ENCODE measurements at regions not wholly inside any gene's neighbourhood (a gene's known extent, or its start where the extent isn't known, plus 50 kb on each side); places are given as distances from the start of the nearest gene placed in this dataset.

DNA sequence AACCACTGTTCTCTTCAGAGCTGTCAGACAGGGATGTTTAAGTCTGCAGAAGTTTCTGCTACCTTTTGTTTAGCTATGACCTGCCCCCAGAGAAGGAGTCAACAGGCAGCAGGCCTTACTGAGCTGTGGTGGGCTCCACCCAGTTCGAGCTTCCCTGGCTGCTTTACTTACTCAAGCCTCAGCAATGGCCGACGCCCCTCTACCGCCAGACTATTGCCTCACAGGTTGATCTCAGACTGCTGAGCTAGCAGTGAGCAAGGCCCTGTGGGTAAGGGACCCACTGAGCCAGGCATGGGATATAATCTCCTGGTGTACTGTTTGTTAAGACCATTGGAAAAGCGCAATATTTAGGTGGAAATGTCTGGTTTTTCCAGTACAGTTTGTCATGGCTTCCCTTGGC lies 229.6 kb downstream of the TMEM167A start:
- DNase-seq, result no peak

DNA sequence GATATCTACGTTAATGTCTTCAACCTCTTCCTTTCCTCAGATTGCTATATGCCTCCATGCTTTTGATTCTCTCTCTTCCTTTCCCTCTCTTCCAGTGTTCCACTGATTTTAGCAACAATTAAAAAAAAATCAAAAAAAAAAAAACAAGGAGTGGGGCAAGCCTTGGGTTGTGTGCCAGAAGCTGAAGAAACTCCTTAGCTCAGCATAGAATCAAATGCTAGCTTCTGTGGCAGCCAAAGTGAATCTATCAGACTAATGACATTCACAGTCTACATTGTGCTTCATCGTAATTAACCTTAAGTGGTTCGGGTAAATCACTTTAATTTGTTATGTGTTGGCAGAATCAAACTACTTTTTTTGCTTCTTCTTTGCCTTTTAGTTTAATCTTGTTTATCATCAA lies 237.3 kb downstream of the TMEM167A start:
- DNase-seq, result no peak

DNA sequence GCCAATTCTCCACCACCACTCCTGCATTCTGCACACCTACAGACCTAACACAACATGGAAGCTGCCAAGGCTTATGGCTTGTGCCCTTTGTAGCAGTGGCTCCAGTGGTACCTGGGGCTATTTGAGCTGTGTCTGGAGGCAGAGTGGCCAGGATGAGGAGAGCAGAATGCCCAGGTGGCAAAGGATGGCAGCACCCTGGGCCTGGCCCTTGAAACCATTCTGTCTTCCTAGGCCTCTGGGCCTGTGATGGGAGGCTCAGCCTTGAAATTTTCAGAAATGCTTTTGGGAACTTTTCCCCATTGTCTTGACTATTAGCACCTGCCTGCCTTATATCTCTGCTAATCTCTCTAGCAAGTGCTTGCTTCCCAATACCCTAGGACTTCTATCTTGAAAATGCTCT lies 241.7 kb downstream of the TMEM167A start:
- DNase-seq, result no peak

DNA sequence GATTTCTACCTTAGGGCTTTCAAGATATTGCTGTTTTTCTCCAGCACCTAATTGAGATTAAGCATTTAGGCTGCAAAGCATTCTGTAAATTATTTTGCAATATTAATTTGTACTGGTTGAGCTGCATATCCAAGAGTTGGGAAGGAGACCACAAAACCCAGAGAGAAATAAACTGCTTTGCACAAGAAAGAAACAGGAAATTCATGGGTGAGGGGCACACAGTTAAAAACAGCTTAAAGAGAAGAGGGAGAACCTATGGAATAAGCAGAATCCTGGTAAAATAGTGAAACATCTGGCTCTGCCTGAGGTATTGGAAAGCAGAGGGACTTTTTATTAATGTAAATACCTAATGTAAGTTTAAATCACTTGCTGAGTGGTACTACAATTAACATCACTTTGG lies 243.0 kb downstream of the TMEM167A start:
- no peak for DNase-seq

- no peak for DNase-seq
These were observed 243.9 kb downstream of the TMEM167A start for GRCh38 chr5:82833277-82833676.

DNA sequence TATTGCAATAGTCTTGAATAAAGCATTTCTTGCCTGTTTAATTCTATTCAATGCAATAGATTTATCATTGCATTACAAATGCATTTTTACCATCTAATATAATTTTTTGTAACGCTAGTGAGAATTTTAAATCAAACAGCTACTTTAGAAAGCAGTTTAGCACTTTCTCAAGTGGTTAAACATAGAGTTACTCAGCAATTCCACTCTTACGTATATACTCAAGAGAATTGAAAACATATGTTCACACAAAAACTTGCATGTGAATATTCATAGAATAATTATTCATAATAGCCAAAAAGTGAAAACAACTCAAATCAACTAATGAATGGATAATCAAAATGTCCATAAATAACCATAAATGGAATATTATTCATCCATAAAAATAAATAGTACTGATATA lies 244.7 kb downstream of the TMEM167A start:
- DNase-seq, result no peak

DNA sequence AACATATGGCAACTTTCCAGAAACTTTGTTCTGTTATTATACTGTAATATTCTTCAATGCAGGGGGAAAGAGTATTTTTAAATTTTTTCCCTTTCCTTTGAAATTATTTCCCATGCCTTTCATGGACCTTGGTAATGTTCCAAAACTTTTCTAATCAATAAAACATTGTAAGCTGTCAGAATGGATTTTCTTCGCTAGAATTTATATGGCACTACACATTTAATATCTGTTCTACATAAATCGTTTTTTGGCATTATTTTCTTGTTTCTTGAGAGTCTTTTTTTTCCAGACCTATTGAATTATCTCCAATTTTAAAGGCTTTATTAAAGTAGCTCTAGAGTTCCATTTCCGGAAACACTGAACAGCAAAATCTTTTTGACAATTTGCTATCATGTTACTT lies 249.0 kb downstream of the TMEM167A start:
- DNase-seq, result no peak

GRCh38 chr5:82827651-82828050 lies 249.5 kb downstream of the TMEM167A start:
- DNase-seq, result no peak

- no peak for DNase-seq
These were observed 254.6 kb downstream of the TMEM167A start for GRCh38 chr5:82822634-82822927.

- DNase-seq, result no peak
These were observed 255.2 kb downstream of the TMEM167A start for GRCh38 chr5:82821846-82822633.

DNA sequence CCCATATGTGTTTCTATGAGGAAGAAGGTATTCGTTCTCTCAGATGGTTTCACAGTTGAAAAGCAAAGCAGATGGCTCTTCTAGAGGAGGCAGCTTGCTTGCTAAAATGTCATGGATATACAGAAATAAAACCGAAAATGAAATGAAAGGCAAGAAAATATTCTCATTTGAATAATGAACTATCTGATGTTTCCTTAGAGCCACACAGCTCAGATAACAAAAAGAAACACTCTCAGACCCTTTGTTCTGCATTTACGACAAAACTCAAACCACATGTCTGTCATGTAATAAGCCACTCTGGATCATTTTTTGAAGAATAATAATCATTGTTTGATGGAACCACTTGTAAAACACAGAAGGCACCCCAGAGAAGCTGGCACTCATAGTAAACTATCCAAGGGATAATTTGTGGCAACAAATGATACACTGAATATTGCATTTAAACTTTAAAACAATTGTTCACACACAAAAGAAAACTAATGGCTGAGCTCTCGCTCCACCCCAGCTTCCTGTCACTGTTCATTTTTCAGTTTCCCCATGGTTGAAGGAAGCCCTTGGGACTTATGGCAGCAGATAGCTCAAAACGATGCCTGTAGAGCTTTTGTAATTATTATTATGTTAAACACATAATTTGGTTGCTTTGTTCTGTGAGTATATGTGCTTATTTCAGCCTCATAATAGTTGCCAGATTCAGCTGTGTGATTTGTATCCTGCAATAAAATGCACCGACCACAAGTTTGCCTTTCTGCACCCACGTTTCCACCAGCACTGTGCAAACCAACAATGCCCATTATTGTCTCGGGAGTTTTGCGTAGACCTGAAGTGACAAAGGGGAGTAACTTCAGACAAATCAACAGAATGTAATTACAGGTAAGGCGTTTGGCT lies 256.0 kb downstream of the TMEM167A start:
- no peak for DNase-seq

- DNase-seq, result no peak
These were observed 257.0 kb downstream of the TMEM167A start for GRCh38 chr5:82820188-82820587.

- peak in 1 of 2 donors; percentile 21 for DNase-seq
These were observed 259.1 kb downstream of the TMEM167A start for GRCh38 chr5:82817897-82818676.

DNA sequence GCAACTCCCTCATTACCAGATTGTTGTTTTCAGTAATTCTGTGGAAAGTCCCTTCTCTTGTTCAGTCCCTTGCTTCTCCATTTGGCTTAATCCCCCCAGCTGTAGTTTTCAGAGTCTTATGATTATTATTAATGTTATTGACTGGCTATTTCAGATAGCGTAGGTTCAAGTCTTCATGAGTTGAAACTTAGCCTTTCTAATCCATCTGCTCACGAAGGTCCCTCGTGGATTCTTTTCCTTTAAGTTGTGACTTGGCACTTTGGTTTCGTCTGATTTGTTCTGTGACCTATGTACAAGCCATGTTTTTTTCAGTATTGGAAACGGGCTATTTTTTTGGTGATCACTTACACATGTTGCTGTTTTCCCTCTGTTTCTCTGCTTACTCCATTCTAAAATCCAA lies 260.3 kb downstream of the TMEM167A start:
- DNase-seq, result no peak

- no peak for DNase-seq
These were observed 261.3 kb downstream of the TMEM167A start for GRCh38 chr5:82815871-82816270.

GRCh38 chr5:82813861-82814260 lies 263.3 kb downstream of the TMEM167A start:
- no peak for DNase-seq

- DNase-seq, result peak; percentile 58 to 75
These were observed 264.6 kb downstream of the TMEM167A start for GRCh38 chr5:82812575-82812974.

- no peak for DNase-seq
These were observed 265.7 kb downstream of the TMEM167A start for GRCh38 chr5:82811490-82811889.

- no peak for DNase-seq
These were observed 267.6 kb downstream of the TMEM167A start for GRCh38 chr5:82809420-82810143.

- DNase-seq, result no peak
These were observed 268.2 kb downstream of the TMEM167A start for GRCh38 chr5:82808960-82809359.

DNA sequence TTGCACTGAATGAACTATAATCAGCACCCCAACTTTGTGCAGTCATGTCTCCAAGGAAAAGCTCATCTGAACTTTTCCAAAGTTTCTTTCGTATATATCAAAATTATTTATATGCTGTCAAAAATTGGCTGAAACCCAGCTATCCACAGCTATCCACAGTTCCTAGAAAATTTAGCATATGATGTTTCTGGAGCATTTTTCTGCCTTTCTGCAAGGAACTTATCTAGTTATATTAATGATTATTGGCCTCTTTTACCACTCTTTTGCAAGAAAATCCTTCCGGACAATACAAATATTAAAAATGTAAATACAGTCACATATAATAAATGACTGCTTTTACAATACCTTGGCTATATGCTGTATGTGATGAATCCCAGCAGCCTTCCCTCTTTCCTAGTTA lies 270.2 kb downstream of the TMEM167A start:
- no peak for DNase-seq

DNA sequence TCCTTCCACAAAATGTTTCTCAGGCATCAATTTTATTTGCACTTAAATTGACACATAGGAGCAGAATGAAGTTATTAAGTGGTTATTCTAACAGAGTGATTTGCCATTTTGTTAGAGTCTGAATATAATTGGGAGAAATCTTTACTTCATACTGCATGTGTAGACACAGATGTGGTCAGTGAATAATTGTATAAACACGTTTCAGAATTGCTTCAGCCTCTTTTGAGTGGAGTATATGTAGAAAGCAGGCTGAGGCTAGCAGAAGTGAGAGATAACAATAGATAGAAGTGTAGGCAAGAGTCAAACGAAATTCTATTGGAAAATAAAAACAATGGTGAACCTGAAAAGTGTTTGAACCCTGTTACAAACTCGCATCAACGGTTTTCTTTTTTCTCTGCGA lies 270.7 kb downstream of the TMEM167A start:
- no peak for DNase-seq
